NT2/D1 (cell line): ENCODE measurements at regions not wholly inside any gene's neighbourhood (a gene's known extent, or its start where the extent isn't known, plus 50 kb on each side); places are given as distances from the start of the nearest gene placed in this dataset.

Experiments used
- DNase-seq: peaks from one replicate; pipeline ENCODE4 v3.0.0-alpha.2; 2011; ENCODE audit warnings: low read depth, low spot score
- H3K27me3 ChIP-seq: 2 replicates; pipeline ENCODE4 v1.6.0; 2011; ENCODE audit warnings: mild to moderate bottlenecking; ENCODE audit not compliant: insufficient read length, insufficient read depth
- H3K36me3 ChIP-seq: 2 replicates; pipeline ENCODE4 v1.6.1; 2011; ENCODE audit warnings: mild to moderate bottlenecking, low read length, mixed read lengths; ENCODE audit not compliant: insufficient read depth, insufficient read length
- H3K4me1 ChIP-seq: 2 replicates; pipeline ENCODE4 v1.5.1; 2011; ENCODE audit not compliant: insufficient read depth, insufficient read length
- H3K4me3 ChIP-seq: 2 replicates; pipeline ENCODE4 v1.5.1; 2011; ENCODE audit warnings: low read depth; ENCODE audit not compliant: insufficient read length
- H3K9ac ChIP-seq: 2 replicates; pipeline ENCODE4 v1.6.0; 2011; ENCODE audit warnings: low read depth; ENCODE audit not compliant: insufficient read length
- H3K9me3 ChIP-seq: 2 replicates; pipeline ENCODE4 v1.5.1; 2011; ENCODE audit warnings: mild to moderate bottlenecking, low read length; ENCODE audit not compliant: insufficient read depth
- SUZ12 ChIP-seq: IDR thresholded peaks from 2 replicates; pipeline ENCODE4 v1.6.1; 2011; ENCODE audit not compliant: insufficient read length, insufficient read depth; ENCODE audit errors: extremely low read depth
- YY1 ChIP-seq: IDR thresholded peaks from 2 replicates; pipeline ENCODE4 v1.6.1; 2011; ENCODE audit not compliant: insufficient read length, insufficient read depth
- ZNF274 ChIP-seq: IDR thresholded peaks from 2 replicates; pipeline ENCODE4 v1.6.1; 2011; ENCODE audit warnings: mild to moderate bottlenecking, low read depth, low read length

GRCh38 chr5:152883066-152883775, 478.1 kb upstream of the NMUR2 start:
- Histone ChIP-seq H3K36me3 (no peaks in the 10 kb centered on the region), H3K9me3 (no peaks in the 10 kb centered on the region), H3K4me1 (no peaks in the 10 kb centered on the region), H3K9ac (no peak overlapping the region), H3K27me3 (no peaks in the 10 kb centered on the region), H3K4me3 (no peak overlapping the region)
- no peak for DNase-seq
- TF ChIP-seq YY1 (no peak), ZNF274 (no peak), SUZ12 (no peak)

GRCh38 chr5:152884006-152884405, 478.9 kb upstream of the NMUR2 start:
- Histone ChIP-seq H3K9ac (no peak overlapping the region), H3K36me3 (no peaks in the 10 kb centered on the region), H3K9me3 (no peaks in the 10 kb centered on the region), H3K4me1 (no peaks in the 10 kb centered on the region), H3K4me3 (no peak overlapping the region), H3K27me3 (no peaks in the 10 kb centered on the region)
- TF ChIP-seq SUZ12 (no peak), ZNF274 (no peak), YY1 (no peak)
- DNase-seq, result no peak

- no peaks in the 10 kb centered on the region for H3K9me3 ChIP-seq
- H3K4me1 ChIP-seq, result no peaks in the 10 kb centered on the region
- TF ChIP-seq YY1, result no peak
- TF ChIP-seq ZNF274, result no peak
- no peak for TF ChIP-seq SUZ12
- no peak overlapping the region for H3K4me3 ChIP-seq
- DNase-seq, result no peak
- H3K9ac ChIP-seq, result no peak overlapping the region
- H3K36me3 ChIP-seq, result no peaks in the 10 kb centered on the region
- no peaks in the 10 kb centered on the region for H3K27me3 ChIP-seq
These were observed 495.3 kb upstream of the NMUR2 start for GRCh38 chr5:152900332-152900731.

GRCh38 chr5:152901754-152902153, 496.7 kb upstream of the NMUR2 start:
- no peaks in the 10 kb centered on the region for H3K9me3 ChIP-seq
- TF ChIP-seq ZNF274, result no peak
- TF ChIP-seq YY1, result no peak
- no peak for TF ChIP-seq SUZ12
- no peaks in the 10 kb centered on the region for H3K36me3 ChIP-seq

GRCh38 chr5:152905286-152905685, 500.2 kb upstream of the NMUR2 start:
- DNase-seq, result no peak
- TF ChIP-seq SUZ12 (no peak), ZNF274 (no peak), YY1 (no peak)
- Histone ChIP-seq H3K4me1 (no peaks in the 10 kb centered on the region), H3K9me3 (no peaks in the 10 kb centered on the region), H3K27me3 (no peaks in the 10 kb centered on the region), H3K4me3 (no peak overlapping the region), H3K36me3 (no peaks in the 10 kb centered on the region), H3K9ac (no peak overlapping the region)

More at GRCh38 chr5:152901754-152902153, 496.7 kb upstream of the NMUR2 start:
- H3K27me3 ChIP-seq, result no peaks in the 10 kb centered on the region
- H3K9ac ChIP-seq, result no peak overlapping the region
- DNase-seq, result no peak
- H3K4me3 ChIP-seq, result no peak overlapping the region
- no peaks in the 10 kb centered on the region for H3K4me1 ChIP-seq

- no peak for DNase-seq
- Histone ChIP-seq H3K36me3 (no peaks in the 10 kb centered on the region), H3K4me1 (no peaks in the 10 kb centered on the region), H3K9ac (no peak overlapping the region), H3K27me3 (no peaks in the 10 kb centered on the region), H3K9me3 (no peaks in the 10 kb centered on the region), H3K4me3 (no peak overlapping the region)
- TF ChIP-seq YY1 (no peak), SUZ12 (no peak), ZNF274 (no peak)
These were observed 502.6 kb upstream of the NMUR2 start for GRCh38 chr5:152907488-152908245.

- no peak for TF ChIP-seq SUZ12
- no peak for TF ChIP-seq YY1
- TF ChIP-seq ZNF274, result no peak
- H3K36me3 ChIP-seq, result no peaks in the 10 kb centered on the region
- H3K9me3 ChIP-seq, result no peaks in the 10 kb centered on the region
- no peaks in the 10 kb centered on the region for H3K4me1 ChIP-seq
- H3K4me3 ChIP-seq, result no peak overlapping the region
- no peak for DNase-seq
- no peak overlapping the region for H3K9ac ChIP-seq
- no peaks in the 10 kb centered on the region for H3K27me3 ChIP-seq
These were observed 507.8 kb upstream of the NMUR2 start for GRCh38 chr5:152912924-152913323.
